ENCODE measurements at regions not wholly inside any gene's neighbourhood (a gene's known extent, or its start where the extent isn't known, plus 50 kb on each side); places are given as distances from the start of the nearest gene placed in this dataset.

DNA sequence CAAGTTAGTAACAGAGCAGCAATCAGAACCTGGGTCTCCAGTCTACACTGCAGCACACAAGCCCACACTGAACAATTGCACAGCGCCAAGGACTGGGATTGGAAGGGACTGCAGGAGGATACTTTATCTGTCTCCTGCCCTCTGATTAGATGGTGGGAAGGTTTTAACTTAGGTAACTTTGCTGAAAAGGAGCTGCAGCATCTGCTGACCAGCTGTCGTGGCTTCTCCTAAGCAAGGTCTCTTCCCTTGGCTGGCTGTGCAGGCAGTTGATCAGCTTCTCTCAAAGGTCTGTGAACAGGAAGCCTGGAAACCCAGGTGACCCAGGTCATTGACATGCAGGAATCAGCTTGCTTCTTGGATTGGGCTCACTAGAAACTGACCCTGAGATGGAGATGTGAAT, 82.4 kb downstream of the ISX start (continued):
- TF ChIP-seq EP300 (IDR thresholded peaks at IDR 0.05; ENCODE audit: borderline replicate concordance in 1 of 2, low read depth in 1 of 2, low read length in 1 of 2), result no peak
- TF ChIP-seq POLR2AphosphoS5 (IDR thresholded peaks at IDR 0.05; ENCODE audit: low read depth, low read length), result no peak
- TF ChIP-seq TAF1 (IDR thresholded peaks at IDR 0.05; ENCODE audit: borderline replicate concordance, low read depth, low read length), result no peak
- no peak for TF ChIP-seq RFX5 (IDR thresholded peaks at IDR 0.05; ENCODE audit: low read length)
- TF ChIP-seq RXRA (IDR thresholded peaks at IDR 0.05; ENCODE audit: borderline replicate concordance, low read depth), result no peak
- TF ChIP-seq, protein P1, sequence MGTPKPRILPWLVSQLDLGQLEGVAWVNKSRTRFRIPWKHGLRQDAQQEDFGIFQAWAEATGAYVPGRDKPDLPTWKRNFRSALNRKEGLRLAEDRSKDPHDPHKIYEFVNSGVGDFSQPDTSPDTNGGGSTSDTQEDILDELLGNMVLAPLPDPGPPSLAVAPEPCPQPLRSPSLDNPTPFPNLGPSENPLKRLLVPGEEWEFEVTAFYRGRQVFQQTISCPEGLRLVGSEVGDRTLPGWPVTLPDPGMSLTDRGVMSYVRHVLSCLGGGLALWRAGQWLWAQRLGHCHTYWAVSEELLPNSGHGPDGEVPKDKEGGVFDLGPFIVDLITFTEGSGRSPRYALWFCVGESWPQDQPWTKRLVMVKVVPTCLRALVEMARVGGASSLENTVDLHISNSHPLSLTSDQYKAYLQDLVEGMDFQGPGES (IDR thresholded peaks at IDR 0.05; ENCODE audit: low read depth, low read length), result no peak

DNA sequence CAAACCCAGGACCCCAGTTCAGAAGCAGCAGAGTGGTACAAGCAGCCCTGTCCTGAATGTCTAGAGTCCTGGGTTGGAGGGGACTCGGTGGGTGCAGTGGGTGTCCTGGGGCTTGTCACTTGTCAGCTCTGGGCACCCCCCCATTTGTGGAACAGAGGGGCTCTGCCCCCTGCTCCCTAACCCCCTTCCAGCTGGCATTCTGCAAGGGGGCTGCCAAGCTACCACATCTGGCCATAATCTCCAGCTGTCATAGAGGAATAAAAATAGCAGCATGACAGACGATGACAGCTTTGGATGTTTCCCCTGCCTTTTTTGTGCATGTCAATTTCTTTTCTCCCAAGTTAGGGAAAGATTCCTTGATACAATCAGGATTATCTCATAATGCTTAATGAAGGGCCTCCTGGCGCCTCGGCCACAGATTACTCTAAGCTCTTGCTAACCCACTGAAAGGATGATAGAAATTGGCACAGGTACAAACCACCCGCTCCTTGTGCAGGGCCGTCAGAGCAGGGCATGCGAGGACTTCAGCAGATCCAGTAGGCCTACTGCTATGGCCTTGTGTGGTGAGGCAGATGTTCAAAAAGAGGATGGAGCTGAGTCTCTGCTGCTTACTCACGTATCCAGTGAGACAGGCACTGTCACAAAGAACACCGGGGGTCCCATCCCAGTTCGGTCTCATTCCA, 83.0 kb downstream of the ISX start:
- no peaks in the 10 kb centered on the region for H3F3A ChIP-seq (replicated peaks; ENCODE audit: insufficient read depth)
- no peak overlapping the region for H3K9ac ChIP-seq
- no peak overlapping the region for H3K4me2 ChIP-seq
- H3K36me3 ChIP-seq (replicated peaks in 1 of 2; ENCODE audit: control insufficient read depth in 1 of 2, insufficient read depth in 2 of 2, low read length in 1 of 2), result no peaks in the 10 kb centered on the region
- no peaks in the 10 kb centered on the region for H3K9me3 ChIP-seq
- H2AFZ ChIP-seq (ENCODE audit: low read depth), result no peak overlapping the region
- ChIA-PET POLR2A (no interaction called here), CTCF (interaction anchor here (1.0 to 1.8 kb wide), 6 partner anchors 8 to 734 kb away, joined by 3 to 4 read pairs (median 4); no protein-coding TSS in a partner anchor)
- no peaks in the 10 kb centered on the region; a peak in 1 of 4 replicates for H3K4me1 ChIP-seq (ENCODE audit: control insufficient read depth in 1 of 2, insufficient read depth in 2 of 2, low read depth in 1 of 2, low read length in 1 of 2)
- no peaks in the 10 kb centered on the region for H3K79me2 ChIP-seq (ENCODE audit: insufficient read depth)
- 5% methylated on average over 8 of the region's 10 CpGs for WGBS (ENCODE audit: low lambda C conversion rate)
- no peaks in the 10 kb centered on the region for H4K20me1 ChIP-seq (ENCODE audit: insufficient read depth)
- TF ChIP-seq EZH2phosphoT487 (IDR thresholded peaks at IDR 0.05; ENCODE audit: borderline replicate concordance, low read depth) (no peak), RXRA (IDR thresholded peaks at IDR 0.05; ENCODE audit: borderline replicate concordance, low read depth) (no peak), EP300 (IDR thresholded peaks at IDR 0.05; ENCODE audit: borderline replicate concordance in 1 of 2, low read depth in 1 of 2, low read length in 1 of 2) (no peak)
- TF ChIP-seq, protein P2, sequence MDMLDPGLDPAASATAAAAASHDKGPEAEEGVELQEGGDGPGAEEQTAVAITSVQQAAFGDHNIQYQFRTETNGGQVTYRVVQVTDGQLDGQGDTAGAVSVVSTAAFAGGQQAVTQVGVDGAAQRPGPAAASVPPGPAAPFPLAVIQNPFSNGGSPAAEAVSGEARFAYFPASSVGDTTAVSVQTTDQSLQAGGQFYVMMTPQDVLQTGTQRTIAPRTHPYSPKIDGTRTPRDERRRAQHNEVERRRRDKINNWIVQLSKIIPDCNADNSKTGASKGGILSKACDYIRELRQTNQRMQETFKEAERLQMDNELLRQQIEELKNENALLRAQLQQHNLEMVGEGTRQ (IDR thresholded peaks at IDR 0.05; ENCODE audit: borderline replicate concordance, low read depth, low read length), result no peak
- TF ChIP-seq, protein P3, sequence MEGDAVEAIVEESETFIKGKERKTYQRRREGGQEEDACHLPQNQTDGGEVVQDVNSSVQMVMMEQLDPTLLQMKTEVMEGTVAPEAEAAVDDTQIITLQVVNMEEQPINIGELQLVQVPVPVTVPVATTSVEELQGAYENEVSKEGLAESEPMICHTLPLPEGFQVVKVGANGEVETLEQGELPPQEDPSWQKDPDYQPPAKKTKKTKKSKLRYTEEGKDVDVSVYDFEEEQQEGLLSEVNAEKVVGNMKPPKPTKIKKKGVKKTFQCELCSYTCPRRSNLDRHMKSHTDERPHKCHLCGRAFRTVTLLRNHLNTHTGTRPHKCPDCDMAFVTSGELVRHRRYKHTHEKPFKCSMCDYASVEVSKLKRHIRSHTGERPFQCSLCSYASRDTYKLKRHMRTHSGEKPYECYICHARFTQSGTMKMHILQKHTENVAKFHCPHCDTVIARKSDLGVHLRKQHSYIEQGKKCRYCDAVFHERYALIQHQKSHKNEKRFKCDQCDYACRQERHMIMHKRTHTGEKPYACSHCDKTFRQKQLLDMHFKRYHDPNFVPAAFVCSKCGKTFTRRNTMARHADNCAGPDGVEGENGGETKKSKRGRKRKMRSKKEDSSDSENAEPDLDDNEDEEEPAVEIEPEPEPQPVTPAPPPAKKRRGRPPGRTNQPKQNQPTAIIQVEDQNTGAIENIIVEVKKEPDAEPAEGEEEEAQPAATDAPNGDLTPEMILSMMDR (IDR thresholded peaks at IDR 0.05), result no peak
- no peak for DNase-seq
- no peak overlapping the region for H3K27ac ChIP-seq (ENCODE audit: low read depth in 2 of 2, low read length in 1 of 2)
- H3K4me3 ChIP-seq (ENCODE audit: low read depth in 2 of 2, low read length in 1 of 2), result no peak overlapping the region
- no peaks in the 10 kb centered on the region for H3K9me2 ChIP-seq
- peaks cover 5% of the 10 kb centered on the region; the same call in 1 of the 2 replicates for H3K27me3 ChIP-seq (ENCODE audit: insufficient read depth)

Data from SK-N-SH (cell line).